ENCODE measurements at regions not wholly inside any gene's neighbourhood (a gene's known extent, or its start where the extent isn't known, plus 50 kb on each side); places are given as distances from the start of the nearest gene placed in this dataset.

DNA sequence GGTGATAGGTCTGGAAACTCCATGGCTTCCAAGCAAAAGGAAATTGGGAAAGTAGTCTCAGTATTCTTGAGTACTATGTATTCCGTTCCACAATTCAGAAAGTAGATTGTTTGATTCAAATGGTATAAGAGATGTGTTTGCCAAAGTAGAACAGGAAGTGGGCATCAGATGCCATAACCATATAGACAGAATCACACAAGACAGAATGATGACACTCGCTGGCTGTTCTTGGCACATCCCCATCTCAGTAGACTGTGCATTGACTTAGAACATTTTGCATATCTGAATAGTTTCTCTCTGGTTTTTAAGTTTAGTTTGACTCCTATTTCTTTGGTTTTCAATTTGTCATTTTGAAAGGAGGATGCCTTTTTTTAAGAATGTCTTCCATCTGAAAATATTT, 221.1 kb upstream of the RGS6 start:
- TF ChIP-seq, protein P1, sequence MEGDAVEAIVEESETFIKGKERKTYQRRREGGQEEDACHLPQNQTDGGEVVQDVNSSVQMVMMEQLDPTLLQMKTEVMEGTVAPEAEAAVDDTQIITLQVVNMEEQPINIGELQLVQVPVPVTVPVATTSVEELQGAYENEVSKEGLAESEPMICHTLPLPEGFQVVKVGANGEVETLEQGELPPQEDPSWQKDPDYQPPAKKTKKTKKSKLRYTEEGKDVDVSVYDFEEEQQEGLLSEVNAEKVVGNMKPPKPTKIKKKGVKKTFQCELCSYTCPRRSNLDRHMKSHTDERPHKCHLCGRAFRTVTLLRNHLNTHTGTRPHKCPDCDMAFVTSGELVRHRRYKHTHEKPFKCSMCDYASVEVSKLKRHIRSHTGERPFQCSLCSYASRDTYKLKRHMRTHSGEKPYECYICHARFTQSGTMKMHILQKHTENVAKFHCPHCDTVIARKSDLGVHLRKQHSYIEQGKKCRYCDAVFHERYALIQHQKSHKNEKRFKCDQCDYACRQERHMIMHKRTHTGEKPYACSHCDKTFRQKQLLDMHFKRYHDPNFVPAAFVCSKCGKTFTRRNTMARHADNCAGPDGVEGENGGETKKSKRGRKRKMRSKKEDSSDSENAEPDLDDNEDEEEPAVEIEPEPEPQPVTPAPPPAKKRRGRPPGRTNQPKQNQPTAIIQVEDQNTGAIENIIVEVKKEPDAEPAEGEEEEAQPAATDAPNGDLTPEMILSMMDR (conservative IDR thresholded peaks at IDR 0.05; ENCODE audit: low read length) = peak; percentile 53
- TF ChIP-seq EZH2phosphoT487 (IDR thresholded peaks at IDR 0.05; ENCODE audit: borderline replicate concordance) = no peak

Measured in Loucy (cell line).